ENCODE measurements at regions not wholly inside any gene's neighbourhood (a gene's known extent, or its start where the extent isn't known, plus 50 kb on each side); places are given as distances from the start of the nearest gene placed in this dataset.

DNA sequence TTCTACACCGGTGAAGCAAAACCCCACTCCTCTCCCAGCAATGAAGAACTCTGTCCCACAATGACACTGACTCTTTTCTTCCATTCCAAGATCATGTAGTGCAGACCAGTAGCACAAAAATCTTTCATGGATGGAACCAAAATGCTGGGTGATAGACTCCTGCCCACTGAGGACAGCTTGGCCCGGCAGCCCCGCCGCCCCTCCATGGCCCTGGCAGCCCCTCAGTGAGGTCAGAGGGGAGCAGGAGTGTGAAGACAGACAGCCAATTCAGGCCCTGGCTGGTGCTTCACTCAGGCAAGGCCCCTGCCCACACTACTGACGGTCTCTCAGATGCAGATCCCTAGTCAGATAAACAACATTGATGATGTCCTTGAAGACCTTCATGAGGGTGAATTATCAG is 131.9 kb upstream of the SYNDIG1 start:
- no peaks in the 10 kb centered on the region for H3K27me3 ChIP-seq (replicated peaks; ENCODE audit: insufficient read depth)
- intact Hi-C loops (cut with DNase I): no loop called here
- H3K36me3 ChIP-seq: no peaks in the 10 kb centered on the region
- DNase-seq (ENCODE audit: low spot score): no peak
- H3K27ac ChIP-seq: no peak overlapping the region
- WGBS: 95% methylated on average over 5 of the region's 5 CpGs
- TF ChIP-seq POLR2AphosphoS5 (IDR thresholded peaks at IDR 0.05): no peak
- TF ChIP-seq, protein P1, sequence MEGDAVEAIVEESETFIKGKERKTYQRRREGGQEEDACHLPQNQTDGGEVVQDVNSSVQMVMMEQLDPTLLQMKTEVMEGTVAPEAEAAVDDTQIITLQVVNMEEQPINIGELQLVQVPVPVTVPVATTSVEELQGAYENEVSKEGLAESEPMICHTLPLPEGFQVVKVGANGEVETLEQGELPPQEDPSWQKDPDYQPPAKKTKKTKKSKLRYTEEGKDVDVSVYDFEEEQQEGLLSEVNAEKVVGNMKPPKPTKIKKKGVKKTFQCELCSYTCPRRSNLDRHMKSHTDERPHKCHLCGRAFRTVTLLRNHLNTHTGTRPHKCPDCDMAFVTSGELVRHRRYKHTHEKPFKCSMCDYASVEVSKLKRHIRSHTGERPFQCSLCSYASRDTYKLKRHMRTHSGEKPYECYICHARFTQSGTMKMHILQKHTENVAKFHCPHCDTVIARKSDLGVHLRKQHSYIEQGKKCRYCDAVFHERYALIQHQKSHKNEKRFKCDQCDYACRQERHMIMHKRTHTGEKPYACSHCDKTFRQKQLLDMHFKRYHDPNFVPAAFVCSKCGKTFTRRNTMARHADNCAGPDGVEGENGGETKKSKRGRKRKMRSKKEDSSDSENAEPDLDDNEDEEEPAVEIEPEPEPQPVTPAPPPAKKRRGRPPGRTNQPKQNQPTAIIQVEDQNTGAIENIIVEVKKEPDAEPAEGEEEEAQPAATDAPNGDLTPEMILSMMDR (IDR thresholded peaks at IDR 0.05): no peak
- TF ChIP-seq POLR2A (IDR thresholded peaks at IDR 0.05): no peak
- no peaks in the 10 kb centered on the region for H3K9me3 ChIP-seq
- no peaks in the 10 kb centered on the region for H3K4me1 ChIP-seq (replicated peaks)
- H3K4me3 ChIP-seq: no peak overlapping the region

DNA sequence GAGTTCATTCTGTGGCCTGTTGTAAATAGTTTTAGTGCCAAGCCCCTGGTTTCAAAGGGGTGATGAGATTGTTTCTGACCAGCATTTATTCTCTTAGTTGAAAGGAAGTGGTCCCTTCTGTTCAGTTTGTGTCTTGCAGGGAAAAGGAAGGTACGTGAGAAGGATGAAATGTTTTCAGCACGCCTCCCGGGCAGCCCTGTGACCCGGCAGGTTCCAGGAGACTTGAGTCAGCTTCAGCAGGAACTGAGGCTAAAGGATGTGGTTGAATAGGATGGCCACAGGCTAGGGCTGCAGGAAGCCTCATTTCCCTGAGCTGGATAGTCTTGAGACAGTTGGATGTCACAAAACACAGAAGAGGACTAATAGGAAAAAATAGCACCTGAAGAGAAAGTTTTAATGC is 132.4 kb upstream of the SYNDIG1 start:
- no peaks in the 10 kb centered on the region for H3K27me3 ChIP-seq (replicated peaks; ENCODE audit: insufficient read depth)
- H3K9me3 ChIP-seq: no peaks in the 10 kb centered on the region
- TF ChIP-seq, protein P1 (IDR thresholded peaks at IDR 0.05): no peak
- TF ChIP-seq POLR2AphosphoS5 (IDR thresholded peaks at IDR 0.05): no peak
- TF ChIP-seq POLR2A (IDR thresholded peaks at IDR 0.05): no peak
- no peaks in the 10 kb centered on the region for H3K4me1 ChIP-seq (replicated peaks)
- H3K4me3 ChIP-seq: no peak overlapping the region
- intact Hi-C loops (cut with DNase I): no loop called here
- no peaks in the 10 kb centered on the region for H3K36me3 ChIP-seq
- no peak for DNase-seq (ENCODE audit: low spot score)
- WGBS: 41% methylated on average over 4 of the region's 4 CpGs
- no peak overlapping the region for H3K27ac ChIP-seq

DNA sequence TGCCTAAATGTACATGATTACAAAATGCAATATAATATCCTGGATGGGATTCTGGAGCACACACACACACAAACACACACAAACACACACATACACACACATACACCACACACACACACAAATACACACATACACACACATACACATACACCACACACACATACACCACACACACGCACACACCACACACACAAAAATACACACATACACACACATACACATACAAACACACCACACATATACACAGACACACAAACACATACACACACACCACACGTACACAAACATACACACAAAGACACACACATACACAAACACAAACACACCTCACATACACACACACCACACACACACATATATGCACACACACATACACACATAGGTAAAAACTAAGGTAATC is 134.6 kb upstream of the SYNDIG1 start:
- WGBS: 81% methylated on average over 2 of the region's 2 CpGs
- DNase-seq (ENCODE audit: low spot score): no peak

DNA sequence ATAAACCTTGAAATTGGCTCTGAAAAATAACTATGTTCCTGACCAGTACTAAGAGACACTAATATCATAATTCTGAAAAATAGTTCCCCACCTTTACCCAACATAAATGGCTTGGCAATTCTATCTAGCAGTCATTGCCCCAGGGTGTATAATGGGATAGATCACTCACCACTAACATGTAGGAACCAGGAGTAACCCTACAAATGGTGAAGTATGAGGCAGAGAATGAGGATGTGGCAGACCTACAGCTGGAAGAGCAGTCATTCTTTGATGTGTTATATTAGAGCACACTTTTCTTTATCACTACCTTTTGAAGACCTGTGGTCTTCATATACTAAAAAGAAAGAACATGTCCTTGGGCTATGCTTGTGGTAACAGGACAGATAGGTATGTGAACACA is 136.5 kb upstream of the SYNDIG1 start:
- Histone ChIP-seq H3K27ac (no peak overlapping the region), H3K9me3 (no peaks in the 10 kb centered on the region), H3K36me3 (no peaks in the 10 kb centered on the region), H3K4me1 (replicated peaks) (no peaks in the 10 kb centered on the region), H3K27me3 (replicated peaks; ENCODE audit: insufficient read depth) (no peaks in the 10 kb centered on the region), H3K4me3 (no peak overlapping the region)
- TF ChIP-seq POLR2AphosphoS5 (IDR thresholded peaks at IDR 0.05): no peak
- TF ChIP-seq, protein P1 (IDR thresholded peaks at IDR 0.05): no peak
- no peak for TF ChIP-seq POLR2A (IDR thresholded peaks at IDR 0.05)
- intact Hi-C loops (cut with DNase I): no loop called here
- DNase-seq (ENCODE audit: low spot score): no peak

More for the DNA sequence above, 134.6 kb upstream of the SYNDIG1 start:
- no peak overlapping the region for H3K27ac ChIP-seq
- no peaks in the 10 kb centered on the region for H3K27me3 ChIP-seq (replicated peaks; ENCODE audit: insufficient read depth)
- no peak overlapping the region for H3K4me3 ChIP-seq
- no peaks in the 10 kb centered on the region for H3K36me3 ChIP-seq
- intact Hi-C loops (cut with DNase I): no loop called here
- TF ChIP-seq POLR2A (IDR thresholded peaks at IDR 0.05): no peak
- TF ChIP-seq, protein P1 (IDR thresholded peaks at IDR 0.05): no peak
- no peak for TF ChIP-seq POLR2AphosphoS5 (IDR thresholded peaks at IDR 0.05)
- H3K4me1 ChIP-seq (replicated peaks): no peaks in the 10 kb centered on the region
- H3K9me3 ChIP-seq: no peaks in the 10 kb centered on the region

DNA sequence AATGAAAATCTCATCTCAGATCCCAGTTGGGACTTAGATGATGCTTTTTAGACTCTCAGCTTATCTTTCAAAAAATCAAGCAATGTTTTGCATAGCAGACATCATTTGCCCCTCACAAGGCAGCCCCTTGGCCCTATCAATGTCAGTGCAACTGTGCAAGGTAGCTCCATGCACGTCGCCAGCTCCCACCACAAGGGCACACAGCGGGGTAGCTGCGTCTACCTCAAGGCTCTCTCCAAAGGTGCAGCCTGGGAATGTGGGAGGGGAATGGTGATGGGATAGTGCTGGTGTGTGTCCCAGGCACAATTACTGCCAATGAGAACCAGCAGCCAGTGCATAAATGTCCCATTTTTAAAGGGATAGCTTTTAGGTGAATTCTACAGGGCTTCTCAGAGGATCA is 137.5 kb upstream of the SYNDIG1 start:
- no peak for DNase-seq (ENCODE audit: low spot score)
- no peak overlapping the region for H3K4me3 ChIP-seq
- H3K27ac ChIP-seq: no peak overlapping the region
- intact Hi-C loops (cut with DNase I): no loop called here
- no peaks in the 10 kb centered on the region for H3K27me3 ChIP-seq (replicated peaks; ENCODE audit: insufficient read depth)
- no peaks in the 10 kb centered on the region for H3K9me3 ChIP-seq
- H3K36me3 ChIP-seq: no peaks in the 10 kb centered on the region
- no peak for TF ChIP-seq POLR2A (IDR thresholded peaks at IDR 0.05)
- TF ChIP-seq POLR2AphosphoS5 (IDR thresholded peaks at IDR 0.05): no peak
- TF ChIP-seq, protein P1 (IDR thresholded peaks at IDR 0.05): no peak
- H3K4me1 ChIP-seq (replicated peaks): no peaks in the 10 kb centered on the region
- 86% methylated on average over 4 of the region's 4 CpGs for WGBS

All from prostate gland (tissue), 2 donors.